ENCODE measurements at regions not wholly inside any gene's neighbourhood (a gene's known extent, or its start where the extent isn't known, plus 50 kb on each side); places are given as distances from the start of the nearest gene placed in this dataset.

DNA sequence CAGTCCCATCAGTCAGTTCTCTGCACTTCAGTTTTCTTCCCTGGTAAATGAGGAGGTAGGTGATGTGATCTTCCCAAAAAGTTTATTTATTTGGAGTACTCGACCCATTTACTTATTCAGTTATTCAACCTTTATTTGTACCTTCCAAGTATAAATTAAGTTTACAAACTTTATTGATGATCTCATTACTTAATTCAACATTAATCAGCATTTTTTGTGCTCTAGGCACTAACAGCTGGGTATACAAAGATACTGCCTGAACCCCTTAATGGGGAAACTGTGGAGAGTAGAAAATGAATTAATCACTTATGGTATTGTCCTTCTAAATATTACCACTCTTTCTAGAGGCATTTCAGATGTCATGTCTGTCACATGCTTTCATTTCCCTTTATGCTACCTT is 293.3 kb downstream of the DLEU7 start:
- peaks cover 0 to 2% of the 10 kb centered on the region in 2 donors for H3K9me3 ChIP-seq
- intact Hi-C loops (cut with DNase I) = no loop called here
- no peaks in the 10 kb centered on the region for H3K36me3 ChIP-seq
- no peaks in the 10 kb centered on the region for H3K4me1 ChIP-seq
- no peak for ATAC-seq
- TF ChIP-seq, protein P1, sequence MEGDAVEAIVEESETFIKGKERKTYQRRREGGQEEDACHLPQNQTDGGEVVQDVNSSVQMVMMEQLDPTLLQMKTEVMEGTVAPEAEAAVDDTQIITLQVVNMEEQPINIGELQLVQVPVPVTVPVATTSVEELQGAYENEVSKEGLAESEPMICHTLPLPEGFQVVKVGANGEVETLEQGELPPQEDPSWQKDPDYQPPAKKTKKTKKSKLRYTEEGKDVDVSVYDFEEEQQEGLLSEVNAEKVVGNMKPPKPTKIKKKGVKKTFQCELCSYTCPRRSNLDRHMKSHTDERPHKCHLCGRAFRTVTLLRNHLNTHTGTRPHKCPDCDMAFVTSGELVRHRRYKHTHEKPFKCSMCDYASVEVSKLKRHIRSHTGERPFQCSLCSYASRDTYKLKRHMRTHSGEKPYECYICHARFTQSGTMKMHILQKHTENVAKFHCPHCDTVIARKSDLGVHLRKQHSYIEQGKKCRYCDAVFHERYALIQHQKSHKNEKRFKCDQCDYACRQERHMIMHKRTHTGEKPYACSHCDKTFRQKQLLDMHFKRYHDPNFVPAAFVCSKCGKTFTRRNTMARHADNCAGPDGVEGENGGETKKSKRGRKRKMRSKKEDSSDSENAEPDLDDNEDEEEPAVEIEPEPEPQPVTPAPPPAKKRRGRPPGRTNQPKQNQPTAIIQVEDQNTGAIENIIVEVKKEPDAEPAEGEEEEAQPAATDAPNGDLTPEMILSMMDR (IDR thresholded peaks at IDR 0.05) = no peak
- no peak overlapping the region for H3K27ac ChIP-seq
- no peak overlapping the region for H3K4me3 ChIP-seq
- no peaks in the 10 kb centered on the region for H3K27me3 ChIP-seq
- no peak for DNase-seq

DNA sequence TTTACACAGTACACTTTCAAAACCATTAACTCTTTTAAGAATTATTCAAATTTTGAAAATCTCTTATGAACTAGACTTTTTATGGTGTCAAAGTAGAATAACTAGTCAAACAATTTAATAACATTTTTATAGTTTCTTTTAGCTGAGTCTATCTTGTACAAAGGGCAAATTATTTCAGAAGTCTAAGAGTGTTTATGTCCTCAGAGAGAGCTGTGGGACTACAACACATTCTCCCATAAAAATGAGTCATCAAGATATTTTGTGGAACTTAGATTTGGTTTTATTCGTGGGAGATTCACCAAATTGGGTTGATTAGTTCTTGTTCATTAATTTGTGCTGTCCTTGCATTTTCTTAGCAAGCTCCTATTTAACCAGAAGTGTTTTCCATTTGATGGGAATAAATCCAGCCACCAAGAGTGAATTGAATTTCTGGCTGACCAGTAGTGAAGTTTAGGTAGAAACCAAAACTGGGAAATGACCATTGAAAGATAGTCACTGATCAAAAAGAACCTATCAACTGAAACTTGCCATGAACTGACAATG is 291.0 kb downstream of the DLEU7 start:
- DNase-seq = no peak
- Histone ChIP-seq H3K36me3 (no peaks in the 10 kb centered on the region), H3K4me3 (no peak overlapping the region), H3K27me3 (no peaks in the 10 kb centered on the region), H3K27ac (no peak overlapping the region), H3K9me3 (peaks cover 0 to 2% of the 10 kb centered on the region in 2 donors), H3K4me1 (no peaks in the 10 kb centered on the region)
- intact Hi-C loops (cut with DNase I) = no loop called here
- TF ChIP-seq, protein P1 (IDR thresholded peaks at IDR 0.05) = no peak
- ATAC-seq = no peak

DNA sequence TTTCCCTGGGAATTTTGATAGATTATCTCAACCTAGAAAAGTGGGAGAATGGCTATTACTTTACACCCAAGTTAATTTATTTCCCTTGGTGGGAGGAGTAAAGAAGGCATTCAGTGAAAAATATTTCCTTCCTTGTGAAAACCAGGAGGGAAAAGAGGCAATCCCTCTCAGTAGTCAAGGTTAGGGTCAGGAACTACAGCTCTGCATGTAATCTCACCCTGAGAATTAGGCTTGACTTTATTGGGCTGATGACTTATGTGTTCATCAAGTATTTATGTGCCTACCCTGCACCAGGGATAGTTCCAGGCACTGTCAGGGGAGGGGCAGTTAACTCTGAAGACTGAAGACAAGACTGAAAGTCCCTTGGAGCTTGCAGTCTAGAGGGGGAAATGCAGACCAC is 281.8 kb downstream of the DLEU7 start:
- ATAC-seq (no peak), DNase-seq (no peak)
- no peaks in the 10 kb centered on the region for H3K36me3 ChIP-seq
- H3K9me3 ChIP-seq = peaks cover 0 to 5% of the 10 kb centered on the region in 2 donors
- no peaks in the 10 kb centered on the region for H3K27me3 ChIP-seq
- no peak overlapping the region for H3K4me3 ChIP-seq
- H3K27ac ChIP-seq = no peak overlapping the region
- TF ChIP-seq, protein P1 (IDR thresholded peaks at IDR 0.05) = no peak
- no peaks in the 10 kb centered on the region for H3K4me1 ChIP-seq
- intact Hi-C loops (cut with DNase I) = no loop called here

DNA sequence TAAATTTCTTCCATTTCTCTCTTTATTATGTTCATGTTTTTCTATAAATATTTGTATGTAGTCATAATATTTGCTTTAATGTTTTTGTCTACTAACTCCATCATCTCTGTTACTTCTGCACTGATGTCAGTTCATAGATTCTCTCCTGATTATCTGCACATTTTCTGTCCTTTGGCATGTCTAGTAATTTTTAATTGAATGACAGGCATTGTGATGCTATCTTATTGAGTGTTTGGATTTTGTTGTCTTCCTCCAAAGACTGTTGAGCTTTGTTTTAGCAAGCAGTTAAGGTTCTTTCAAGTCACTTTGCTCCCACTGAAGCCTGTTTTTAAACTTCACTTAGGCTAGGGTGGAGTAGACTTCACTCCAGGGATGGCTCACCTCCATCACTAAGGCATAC is 276.8 kb downstream of the DLEU7 start:
- Histone ChIP-seq H3K4me1 (no peaks in the 10 kb centered on the region), H3K9me3 (peaks cover 0 to 8% of the 10 kb centered on the region in 2 donors), H3K27me3 (no peaks in the 10 kb centered on the region), H3K36me3 (no peaks in the 10 kb centered on the region), H3K27ac (no peak overlapping the region), H3K4me3 (no peak overlapping the region)
- intact Hi-C loops (cut with DNase I) = no loop called here
- DNase-seq (no peak), ATAC-seq (no peak)
- TF ChIP-seq, protein P1 (IDR thresholded peaks at IDR 0.05) = no peak

DNA sequence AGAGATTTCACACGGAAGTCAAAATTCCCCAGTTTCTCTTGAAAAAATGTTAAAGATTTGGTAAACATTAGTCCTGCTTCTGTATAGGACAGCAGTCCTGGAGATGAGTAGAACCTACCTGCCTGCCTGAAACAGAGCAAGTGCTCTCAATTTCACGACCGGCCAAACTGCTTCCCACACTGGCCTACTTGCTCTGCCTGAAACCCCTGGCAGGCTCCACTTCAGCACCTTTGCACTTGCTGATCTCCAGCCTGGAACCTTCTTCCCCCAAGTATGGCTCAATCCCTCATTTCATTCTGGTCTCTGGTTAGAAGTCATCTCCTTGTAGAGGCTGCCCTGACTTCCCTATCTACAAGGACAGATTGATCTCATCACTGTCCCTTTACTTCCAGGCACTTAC is 271.4 kb downstream of the DLEU7 start:
- TF ChIP-seq, protein P1 (IDR thresholded peaks at IDR 0.05) = no peak
- no peak overlapping the region for H3K27ac ChIP-seq
- no peak overlapping the region for H3K4me3 ChIP-seq
- H3K36me3 ChIP-seq = no peaks in the 10 kb centered on the region
- H3K27me3 ChIP-seq = no peaks in the 10 kb centered on the region
- ATAC-seq (no peak), DNase-seq (no peak)
- H3K9me3 ChIP-seq = no peaks in the 10 kb centered on the region
- intact Hi-C loops (cut with DNase I) = no loop called here
- no peaks in the 10 kb centered on the region for H3K4me1 ChIP-seq

All from left lung (tissue), 4 donors.